ENCODE measurements at regions not wholly inside any gene's neighbourhood (a gene's known extent, or its start where the extent isn't known, plus 50 kb on each side); places are given as distances from the start of the nearest gene placed in this dataset.

GRCh38 chr3:107884028-107884427 is 206.8 kb downstream of the CD47 start:
- Histone ChIP-seq H3K4me1 (ENCODE audit: control insufficient read depth, insufficient read depth, low read length, poor library complexity, severe bottlenecking) (no peaks in the 10 kb centered on the region), H3K4me3 (ENCODE audit: low read depth, low read length) (no peak overlapping the region), H3K27ac (ENCODE audit: insufficient read depth, low read length, poor library complexity, severe bottlenecking) (no peak overlapping the region), H3K27me3 (ENCODE audit: control insufficient read depth, insufficient read depth, low read length) (no peaks in the 10 kb centered on the region), H3K9me3 (ENCODE audit: control insufficient read depth in 2 of 2, low read length in 2 of 2) (peaks cover 0 to under 1% of the 10 kb centered on the region in 2 experiments), H3K36me3 (ENCODE audit: control insufficient read depth, insufficient read depth, low read length) (no peaks in the 10 kb centered on the region)
- Mint-ChIP-seq H3K9me3 (peaks cover 0 to 1% (median 0%) of the 10 kb centered on the region in 7 donors), H3K4me3 (no peak overlapping the region), H3K27me3 (no peaks in the 10 kb centered on the region), H3K4me1 (no peaks in the 10 kb centered on the region), H3K27ac (no peak overlapping the region), H3K36me3 (no peaks in the 10 kb centered on the region)
- DNase-seq (no peak), ATAC-seq (ENCODE audit: low read depth in 2 of 2) (no peak)

- no peaks in the 10 kb centered on the region for H3K27me3 ChIP-seq (ENCODE audit: control insufficient read depth, insufficient read depth, low read length)
- H3K9me3 ChIP-seq (ENCODE audit: control insufficient read depth in 2 of 2, low read length in 2 of 2), result no peaks in the 10 kb centered on the region
- Mint-ChIP-seq H3K27me3 (no peaks in the 10 kb centered on the region), H3K27ac (no peak overlapping the region), H3K36me3 (no peaks in the 10 kb centered on the region), H3K4me3 (no peak overlapping the region), H3K4me1 (no peaks in the 10 kb centered on the region), H3K9me3 (peaks cover 0 to 1% (median 0%) of the 10 kb centered on the region in 7 donors)
- no peak for DNase-seq
- ATAC-seq (ENCODE audit: low read depth in 2 of 2), result no peak
- no peaks in the 10 kb centered on the region for H3K4me1 ChIP-seq (ENCODE audit: control insufficient read depth, insufficient read depth, low read length, poor library complexity, severe bottlenecking)
- no peaks in the 10 kb centered on the region for H3K36me3 ChIP-seq (ENCODE audit: control insufficient read depth, insufficient read depth, low read length)
- H3K27ac ChIP-seq (ENCODE audit: insufficient read depth, low read length, poor library complexity, severe bottlenecking), result no peak overlapping the region
- no peak overlapping the region for H3K4me3 ChIP-seq (ENCODE audit: low read depth, low read length)
Measured at GRCh38 chr3:107882881-107883280, 207.9 kb downstream of the CD47 start.

GRCh38 chr3:107882261-107882660 is 208.6 kb downstream of the CD47 start:
- ATAC-seq (ENCODE audit: low read depth in 2 of 2) (no peak), DNase-seq (no peak)
- Histone ChIP-seq H3K27ac (ENCODE audit: insufficient read depth, low read length, poor library complexity, severe bottlenecking) (no peak overlapping the region), H3K4me3 (ENCODE audit: low read depth, low read length) (no peak overlapping the region), H3K27me3 (ENCODE audit: control insufficient read depth, insufficient read depth, low read length) (no peaks in the 10 kb centered on the region), H3K36me3 (ENCODE audit: control insufficient read depth, insufficient read depth, low read length) (no peaks in the 10 kb centered on the region), H3K9me3 (ENCODE audit: control insufficient read depth in 2 of 2, low read length in 2 of 2) (no peaks in the 10 kb centered on the region), H3K4me1 (ENCODE audit: control insufficient read depth, insufficient read depth, low read length, poor library complexity, severe bottlenecking) (no peaks in the 10 kb centered on the region)
- no peak overlapping the region for H3K4me3 Mint-ChIP-seq
- H3K27ac Mint-ChIP-seq, result no peak overlapping the region
- H3K27me3 Mint-ChIP-seq, result no peaks in the 10 kb centered on the region
- H3K36me3 Mint-ChIP-seq, result no peaks in the 10 kb centered on the region
- H3K9me3 Mint-ChIP-seq, result peaks cover 0 to 1% (median 0%) of the 10 kb centered on the region in 7 donors
- no peaks in the 10 kb centered on the region for H3K4me1 Mint-ChIP-seq

- Histone ChIP-seq H3K27ac (ENCODE audit: insufficient read depth, low read length, poor library complexity, severe bottlenecking) (no peak overlapping the region), H3K36me3 (ENCODE audit: control insufficient read depth, insufficient read depth, low read length) (no peaks in the 10 kb centered on the region), H3K4me1 (ENCODE audit: control insufficient read depth, insufficient read depth, low read length, poor library complexity, severe bottlenecking) (no peaks in the 10 kb centered on the region), H3K9me3 (ENCODE audit: control insufficient read depth in 2 of 2, low read length in 2 of 2) (no peaks in the 10 kb centered on the region), H3K4me3 (ENCODE audit: low read depth, low read length) (no peak overlapping the region), H3K27me3 (ENCODE audit: control insufficient read depth, insufficient read depth, low read length) (no peaks in the 10 kb centered on the region)
- Mint-ChIP-seq H3K4me3 (no peak overlapping the region), H3K9me3 (peaks cover 0 to 1% (median 0%) of the 10 kb centered on the region in 7 donors), H3K27me3 (peaks cover 1% of the 10 kb centered on the region), H3K36me3 (no peaks in the 10 kb centered on the region), H3K27ac (no peak overlapping the region), H3K4me1 (no peaks in the 10 kb centered on the region)
- ATAC-seq (ENCODE audit: low read depth in 2 of 2), result no peak
- no peak for DNase-seq
Measured at GRCh38 chr3:107881509-107881908, 209.3 kb downstream of the CD47 start.

- Histone ChIP-seq H3K27me3 (ENCODE audit: control insufficient read depth, insufficient read depth, low read length) (no peaks in the 10 kb centered on the region), H3K36me3 (ENCODE audit: control insufficient read depth, insufficient read depth, low read length) (no peaks in the 10 kb centered on the region), H3K9me3 (ENCODE audit: control insufficient read depth in 2 of 2, low read length in 2 of 2) (no peaks in the 10 kb centered on the region), H3K4me1 (ENCODE audit: control insufficient read depth, insufficient read depth, low read length, poor library complexity, severe bottlenecking) (no peaks in the 10 kb centered on the region), H3K27ac (ENCODE audit: insufficient read depth, low read length, poor library complexity, severe bottlenecking) (no peak overlapping the region), H3K4me3 (ENCODE audit: low read depth, low read length) (no peak overlapping the region)
- H3K27ac Mint-ChIP-seq, result no peak overlapping the region
- DNase-seq, result no peak
- H3K27me3 Mint-ChIP-seq, result peaks cover 4% of the 10 kb centered on the region
- H3K9me3 Mint-ChIP-seq, result peaks cover 0 to 1% (median 0%) of the 10 kb centered on the region in 7 donors
- no peaks in the 10 kb centered on the region for H3K4me1 Mint-ChIP-seq
- H3K4me3 Mint-ChIP-seq, result no peak overlapping the region
- no peaks in the 10 kb centered on the region for H3K36me3 Mint-ChIP-seq
- no peak for ATAC-seq (ENCODE audit: low read depth in 2 of 2)
Measured at GRCh38 chr3:107880702-107881101, 210.1 kb downstream of the CD47 start.

GRCh38 chr3:107877936-107878335 is 212.9 kb downstream of the CD47 start:
- Histone ChIP-seq H3K9me3 (ENCODE audit: control insufficient read depth in 2 of 2, low read length in 2 of 2) (no peaks in the 10 kb centered on the region), H3K27me3 (ENCODE audit: control insufficient read depth, insufficient read depth, low read length) (no peaks in the 10 kb centered on the region), H3K27ac (ENCODE audit: insufficient read depth, low read length, poor library complexity, severe bottlenecking) (no peak overlapping the region), H3K36me3 (ENCODE audit: control insufficient read depth, insufficient read depth, low read length) (no peaks in the 10 kb centered on the region), H3K4me3 (ENCODE audit: low read depth, low read length) (no peak overlapping the region), H3K4me1 (ENCODE audit: control insufficient read depth, insufficient read depth, low read length, poor library complexity, severe bottlenecking) (no peaks in the 10 kb centered on the region)
- Mint-ChIP-seq H3K27ac (no peak overlapping the region), H3K4me3 (no peak overlapping the region), H3K9me3 (no peaks in the 10 kb centered on the region), H3K36me3 (no peaks in the 10 kb centered on the region), H3K27me3 (peaks cover 4% of the 10 kb centered on the region), H3K4me1 (no peaks in the 10 kb centered on the region)
- no peak for ATAC-seq (ENCODE audit: low read depth in 2 of 2)
- DNase-seq, result no peak

- Mint-ChIP-seq H3K4me3 (no peak overlapping the region), H3K9me3 (no peaks in the 10 kb centered on the region), H3K36me3 (no peaks in the 10 kb centered on the region), H3K4me1 (no peaks in the 10 kb centered on the region), H3K27ac (no peak overlapping the region), H3K27me3 (peaks cover 12% of the 10 kb centered on the region)
- ATAC-seq (ENCODE audit: low read depth in 2 of 2) (no peak), DNase-seq (no peak)
- Histone ChIP-seq H3K4me1 (ENCODE audit: control insufficient read depth, insufficient read depth, low read length, poor library complexity, severe bottlenecking) (no peaks in the 10 kb centered on the region), H3K9me3 (ENCODE audit: control insufficient read depth in 2 of 2, low read length in 2 of 2) (no peaks in the 10 kb centered on the region), H3K27ac (ENCODE audit: insufficient read depth, low read length, poor library complexity, severe bottlenecking) (no peak overlapping the region), H3K27me3 (ENCODE audit: control insufficient read depth, insufficient read depth, low read length) (no peaks in the 10 kb centered on the region), H3K36me3 (ENCODE audit: control insufficient read depth, insufficient read depth, low read length) (no peaks in the 10 kb centered on the region), H3K4me3 (ENCODE audit: low read depth, low read length) (no peak overlapping the region)
Measured at GRCh38 chr3:107870943-107871638, 219.7 kb downstream of the CD47 start.

- no peaks in the 10 kb centered on the region for H3K4me1 Mint-ChIP-seq
- H3K36me3 ChIP-seq (ENCODE audit: control insufficient read depth, insufficient read depth, low read length), result no peaks in the 10 kb centered on the region
- no peak overlapping the region for H3K27ac ChIP-seq (ENCODE audit: insufficient read depth, low read length, poor library complexity, severe bottlenecking)
- H3K9me3 Mint-ChIP-seq, result peaks cover 0 to 1% (median 0%) of the 10 kb centered on the region in 7 donors
- H3K27me3 Mint-ChIP-seq, result peaks cover 22% of the 10 kb centered on the region
- ATAC-seq (ENCODE audit: low read depth in 2 of 2) (no peak), DNase-seq (no peak)
- no peak overlapping the region for H3K27ac Mint-ChIP-seq
- no peaks in the 10 kb centered on the region for H3K27me3 ChIP-seq (ENCODE audit: control insufficient read depth, insufficient read depth, low read length)
- no peak overlapping the region for H3K4me3 ChIP-seq (ENCODE audit: low read depth, low read length)
- no peak overlapping the region for H3K4me3 Mint-ChIP-seq
- H3K9me3 ChIP-seq (ENCODE audit: control insufficient read depth in 2 of 2, low read length in 2 of 2), result no peaks in the 10 kb centered on the region
- H3K4me1 ChIP-seq (ENCODE audit: control insufficient read depth, insufficient read depth, low read length, poor library complexity, severe bottlenecking), result no peaks in the 10 kb centered on the region
- H3K36me3 Mint-ChIP-seq, result no peaks in the 10 kb centered on the region
Measured at GRCh38 chr3:107870096-107870495, 220.7 kb downstream of the CD47 start.

All from CD4-positive, CD25-positive, alpha-beta regulatory T cell (primary cell).